Spleen (tissue), 11 donors: ENCODE measurements at regions not wholly inside any gene's neighbourhood (a gene's known extent, or its start where the extent isn't known, plus 50 kb on each side); places are given as distances from the start of the nearest gene placed in this dataset.
"Not testable (repeated sequence)": the region's sequence is repeated elsewhere in the genome, so short reads cannot be mapped to it uniquely, and the experiment has no call there.

ENCODE experiments used
- DNase-seq: peaks from one replicate; pipeline ENCODE4 v3.0.0-alpha.2; 2020
- H3K27ac ChIP-seq, 8 donors: fragments of 200-600 bp; sonication (generic) in 7 of 8; 1 replicate in 4 of 8; 2 replicates in 4 of 8; pipeline versions ENCODE4 v1.5.0 to v1.8.0; 2016 to 2021; ENCODE audit warnings: inconsistent platforms in 4 of 8, mild to moderate bottlenecking in 4 of 8, moderate library complexity in 1 of 8
- H3K27me3 ChIP-seq, 7 donors: fragments of 200-600 bp; sonication (generic) in 6 of 7; replicated peaks in 1 of 7; 1 replicate in 4 of 7; 2 replicates in 3 of 7; pipeline versions ENCODE4 v1.5.0 to v1.8.0; 2016 to 2021; ENCODE audit warnings: inconsistent platforms in 3 of 7, mild to moderate bottlenecking in 1 of 7
- H3K36me3 ChIP-seq, 6 donors: fragments of 200-600 bp; sonication (generic) in 5 of 6; 1 replicate in 4 of 6; 2 replicates in 2 of 6; pipeline versions ENCODE4 v1.5.0 to v1.8.0; 2016 to 2021; ENCODE audit warnings: inconsistent platforms in 2 of 6
- H3K4me1 ChIP-seq, 6 donors: fragments of 200-600 bp; sonication (generic) in 5 of 6; 1 replicate in 3 of 6; 2 replicates in 3 of 6; pipeline versions ENCODE4 v1.5.0 to v1.8.0; 2016 to 2021; ENCODE audit warnings: inconsistent platforms in 3 of 6
- H3K4me3 ChIP-seq, 8 donors: fragments of 200-600 bp; sonication (generic) in 7 of 8; 1 replicate in 4 of 8; 2 replicates in 4 of 8; pipeline versions ENCODE4 v1.5.0 to v1.8.0; 2016 to 2021; ENCODE audit warnings: inconsistent platforms in 4 of 8, mild to moderate bottlenecking in 4 of 8, moderate library complexity in 2 of 8
- H3K9me3 ChIP-seq, 8 donors: fragments of 200-600 bp; sonication (generic) in 7 of 8; 1 replicate in 4 of 8; 2 replicates in 4 of 8; pipeline versions ENCODE4 v1.5.0 to v1.8.0; 2016 to 2021; ENCODE audit warnings: inconsistent platforms in 4 of 8
- POLR2A ChIP-seq, 3 donors: fragments of 450-650 bp; IDR thresholded peaks; one replicate each; pipeline ENCODE4 v1.5.1; 2017; ENCODE audit warnings: antibody characterized with exemption in 3 of 3, mild to moderate bottlenecking in 1 of 3
- POLR2AphosphoS5 ChIP-seq, 3 donors: sonication (generic); formaldehyde crosslinking; IDR thresholded peaks; one replicate each; pipeline ENCODE4 v1.5.1; 2017; ENCODE audit warnings: antibody characterized with exemption in 3 of 3
- WGBS, 5 donors: extraction: QIAGEN DNeasy Blood & Tissue Kit in 3 of 5; methylation state at CpG; one replicate each; pipeline versions ENCODE4 v1.1.5 to v1.1.7; 2013 to 2018; 5-methylcytosine and 5-hydroxymethylcytosine counted together
- intact Hi-C: fragments of 100-400 bp; cut with DNase I; formaldehyde crosslinking; loops from one replicate; pipeline ENCODE4 v1.15.0; 2023; ENCODE audit warnings: low total_unique reads
- TF ChIP-seq, protein P1 (sequence below), 11 experiments: fragments of 200-600 bp in 7 of 11; fragments of 450-650 bp in 4 of 11; sonication (generic) in 4 of 11; IDR thresholded peaks in 8 of 11; conservative IDR thresholded peaks in 3 of 11; 1 replicate in 7 of 11; 2 replicates in 4 of 11; pipeline versions ENCODE4 v1.4.0 to v1.8.0; 2016 to 2021; ENCODE audit warnings: antibody characterized with exemption in 11 of 11, inconsistent platforms in 4 of 11, mild to moderate bottlenecking in 1 of 11
- donor health status: healthy with polysubstance abuse.
- donor health status: DM: no; HTN: no; CAD: no; lungs with moderate emphysema.
- donor health status: DM: no; HTN: no; CAD: no.
- donor health status: Bipolar disorder and iron deficiency.
- donor health status: healthy.
- donor health status: DM: no; HTN: no; CAD: no.
- donor health status: DM: yes; HTN: yes; CAD: no.

GRCh38 chr14:101256266-101256665 is 305.0 kb upstream of the DIO3 start:
- H3K4me3 ChIP-seq, result no peak overlapping the region
- H3K4me1 ChIP-seq, result no peaks in the 10 kb centered on the region
- no peaks in the 10 kb centered on the region for H3K36me3 ChIP-seq
- intact Hi-C loops, result no loop called here
- H3K9me3 ChIP-seq, result no peaks in the 10 kb centered on the region
- WGBS, 5 donors, result 52 to 65% (median 54%) methylated on average over 5 of the region's 5 CpGs
- no peak overlapping the region for H3K27ac ChIP-seq
- no peak for TF ChIP-seq POLR2A (IDR thresholded peaks at IDR 0.05)
- TF ChIP-seq POLR2AphosphoS5 (IDR thresholded peaks at IDR 0.05), result no peak
- TF ChIP-seq, protein P1, sequence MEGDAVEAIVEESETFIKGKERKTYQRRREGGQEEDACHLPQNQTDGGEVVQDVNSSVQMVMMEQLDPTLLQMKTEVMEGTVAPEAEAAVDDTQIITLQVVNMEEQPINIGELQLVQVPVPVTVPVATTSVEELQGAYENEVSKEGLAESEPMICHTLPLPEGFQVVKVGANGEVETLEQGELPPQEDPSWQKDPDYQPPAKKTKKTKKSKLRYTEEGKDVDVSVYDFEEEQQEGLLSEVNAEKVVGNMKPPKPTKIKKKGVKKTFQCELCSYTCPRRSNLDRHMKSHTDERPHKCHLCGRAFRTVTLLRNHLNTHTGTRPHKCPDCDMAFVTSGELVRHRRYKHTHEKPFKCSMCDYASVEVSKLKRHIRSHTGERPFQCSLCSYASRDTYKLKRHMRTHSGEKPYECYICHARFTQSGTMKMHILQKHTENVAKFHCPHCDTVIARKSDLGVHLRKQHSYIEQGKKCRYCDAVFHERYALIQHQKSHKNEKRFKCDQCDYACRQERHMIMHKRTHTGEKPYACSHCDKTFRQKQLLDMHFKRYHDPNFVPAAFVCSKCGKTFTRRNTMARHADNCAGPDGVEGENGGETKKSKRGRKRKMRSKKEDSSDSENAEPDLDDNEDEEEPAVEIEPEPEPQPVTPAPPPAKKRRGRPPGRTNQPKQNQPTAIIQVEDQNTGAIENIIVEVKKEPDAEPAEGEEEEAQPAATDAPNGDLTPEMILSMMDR (IDR thresholded peaks at IDR 0.05 in 8 of 11, conservative IDR thresholded peaks at IDR 0.05 in 3 of 11), result no peak
- peaks cover 0 to 13% (median 0%) of the 10 kb centered on the region in 7 donors for H3K27me3 ChIP-seq
- DNase-seq, result no peak

DNA sequence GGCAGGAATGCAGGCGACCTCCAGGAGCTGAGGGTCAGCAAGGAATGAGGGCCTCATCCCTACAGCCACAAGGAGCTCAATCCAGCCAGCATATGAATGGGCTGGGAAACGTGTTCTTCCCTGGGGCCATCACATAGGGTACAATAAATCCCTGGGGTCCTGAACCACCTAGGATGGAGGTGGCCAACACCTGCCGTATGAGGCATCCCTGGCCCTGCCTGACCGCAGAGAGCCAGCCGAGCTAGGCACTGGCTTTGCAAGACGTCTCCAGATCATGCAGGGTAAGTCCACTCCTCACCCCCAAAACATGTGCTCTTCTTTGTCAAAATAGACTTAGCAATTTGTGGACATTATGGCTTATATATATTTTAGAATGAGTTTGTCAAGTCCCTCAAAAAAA is 303.7 kb upstream of the DIO3 start:
- intact Hi-C loops, result no loop called here
- H3K27me3 ChIP-seq, result peaks cover 0 to under 1% (median 0%) of the 10 kb centered on the region in 7 donors
- H3K36me3 ChIP-seq, result no peaks in the 10 kb centered on the region
- H3K9me3 ChIP-seq, result peaks cover 0 to 9% (median 0%) of the 10 kb centered on the region in 8 donors
- no peak for DNase-seq
- H3K4me3 ChIP-seq, result no peak overlapping the region
- H3K27ac ChIP-seq, result no peak overlapping the region
- 79 to 88% (median 85%) methylated on average over 4 to 6 of the region's 6 CpGs for WGBS, 5 donors
- no peaks in the 10 kb centered on the region for H3K4me1 ChIP-seq
- no peak for TF ChIP-seq POLR2AphosphoS5 (IDR thresholded peaks at IDR 0.05)
- TF ChIP-seq, protein P1 (IDR thresholded peaks at IDR 0.05 in 8 of 11, conservative IDR thresholded peaks at IDR 0.05 in 3 of 11), result no peak
- no peak for TF ChIP-seq POLR2A (IDR thresholded peaks at IDR 0.05)

DNA sequence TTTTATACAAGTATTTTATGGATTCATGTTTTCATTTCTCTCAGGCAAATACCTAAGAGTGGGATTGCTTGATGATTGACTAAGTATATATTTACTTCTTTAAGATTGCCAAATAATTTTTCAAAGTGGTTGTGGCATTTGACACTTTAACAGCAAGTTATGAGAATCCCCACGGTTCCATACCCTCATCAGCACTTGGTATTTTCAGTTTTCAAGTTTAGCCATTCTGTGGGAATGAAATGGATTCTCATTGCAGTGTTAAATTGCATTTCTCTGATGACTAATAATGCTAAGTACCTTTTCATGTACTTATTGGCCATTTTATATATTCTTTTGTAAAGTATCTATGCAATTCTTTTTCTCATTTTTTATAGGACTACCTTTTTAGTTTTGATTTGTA is 301.5 kb upstream of the DIO3 start:
- H3K36me3 ChIP-seq, result no peaks in the 10 kb centered on the region
- intact Hi-C loops, result no loop called here
- H3K27ac ChIP-seq, result no peak overlapping the region
- no peaks in the 10 kb centered on the region for H3K27me3 ChIP-seq
- peaks cover 0 to 9% (median 0%) of the 10 kb centered on the region in 8 donors for H3K9me3 ChIP-seq
- no peaks in the 10 kb centered on the region for H3K4me1 ChIP-seq
- DNase-seq, result no peak
- WGBS, 5 donors, result 57 to 88% (median 79%) methylated on average over 1 of the region's 1 CpG
- no peak for TF ChIP-seq POLR2AphosphoS5 (IDR thresholded peaks at IDR 0.05)
- TF ChIP-seq, protein P1 (IDR thresholded peaks at IDR 0.05 in 8 of 11, conservative IDR thresholded peaks at IDR 0.05 in 3 of 11), result no peak
- no peak for TF ChIP-seq POLR2A (IDR thresholded peaks at IDR 0.05)
- H3K4me3 ChIP-seq, result no peak overlapping the region

- H3K9me3 ChIP-seq, intact Hi-C loops, H3K4me3 ChIP-seq, H3K27ac ChIP-seq, DNase-seq, H3K4me1 ChIP-seq, H3K27me3 ChIP-seq, H3K36me3 ChIP-seq: not testable (repeated sequence)
- WGBS, 5 donors, result 88 to 95% (median 90%) methylated on average over 17 to 20 of the region's 20 CpGs
Observed at GRCh38 chr14:101266441-101266840, 294.9 kb upstream of the DIO3 start.

GRCh38 chr14:101273091-101273490 is 288.2 kb upstream of the DIO3 start:
- Histone ChIP-seq H3K9me3 (peaks cover 0 to 3% (median 0%) of the 10 kb centered on the region in 8 donors), H3K4me1 (no peaks in the 10 kb centered on the region), H3K27ac (no peak overlapping the region), H3K4me3 (no peak overlapping the region), H3K36me3 (no peaks in the 10 kb centered on the region), H3K27me3 (peaks cover 0 to 24% (median 0%) of the 10 kb centered on the region in 7 donors)
- TF ChIP-seq POLR2A (IDR thresholded peaks at IDR 0.05) (no peak), POLR2AphosphoS5 (IDR thresholded peaks at IDR 0.05) (no peak)
- TF ChIP-seq, protein P1 (IDR thresholded peaks at IDR 0.05 in 8 of 11, conservative IDR thresholded peaks at IDR 0.05 in 3 of 11), result no peak
- DNase-seq, result no peak
- intact Hi-C loops, result no loop called here
